NCI-H2081 treated with DMSO at 0.1 percent for 48 hours (cell line): ENCODE measurements at regions not wholly inside any gene's neighbourhood (a gene's known extent, or its start where the extent isn't known, plus 50 kb on each side); places are given as distances from the start of the nearest gene placed in this dataset.
"Not testable (repeated sequence)": the region's sequence is repeated elsewhere in the genome, so short reads cannot be mapped to it uniquely, and the experiment has no call there.

ENCODE experiments used
- DNase-seq: peaks from one replicate; lab custom pipeline; 2025; lab: John Stamatoyannopoulos, UW

- no peak for DNase-seq
Observed at GRCh38 chr6:27190126-27190525, 57.4 kb upstream of the PRSS16 start.

- not testable (repeated sequence) for DNase-seq
Observed at GRCh38 chr6:27194453-27194852, 53.0 kb upstream of the PRSS16 start.

- not testable (repeated sequence) for DNase-seq
Observed at GRCh38 chr6:27195547-27195946, 52.0 kb upstream of the PRSS16 start.
